Uterus (tissue), 3 donors: ENCODE measurements at regions not wholly inside any gene's neighbourhood (a gene's known extent, or its start where the extent isn't known, plus 50 kb on each side); places are given as distances from the start of the nearest gene placed in this dataset.

Experiments
- DNase-seq, 2 donors: peaks; one replicate each; pipeline ENCODE4 v3.0.0-alpha.2; 2019 to 2020
- H3K27ac ChIP-seq, 2 donors: fragments of 200-600 bp; sonication (generic); 1 replicate in 1 of 2; 2 replicates in 1 of 2; pipeline ENCODE4 v1.5.1; 2016 to 2018
- H3K27me3 ChIP-seq, 2 donors: fragments of 200-600 bp; sonication (generic); one replicate each; pipeline ENCODE4 v1.5.1; 2018 to 2019; ENCODE audit warnings: control low read depth in 1 of 2
- H3K36me3 ChIP-seq, 2 donors: fragments of 200-600 bp; sonication (generic); one replicate each; pipeline ENCODE4 v1.5.1; 2019; ENCODE audit warnings: control low read depth in 1 of 2
- H3K4me1 ChIP-seq, 2 donors: fragments of 200-600 bp; sonication (generic); one replicate each; pipeline ENCODE4 v1.5.1; 2018 to 2019; ENCODE audit warnings: control low read depth in 1 of 2
- H3K4me3 ChIP-seq, 2 donors: fragments of 200-600 bp; sonication (generic); 1 replicate in 1 of 2; 2 replicates in 1 of 2; pipeline ENCODE4 v1.5.1; 2018 to 2019; ENCODE audit warnings: mild to moderate bottlenecking in 1 of 2
- H3K9me3 ChIP-seq, 2 donors: fragments of 200-600 bp; sonication (generic); one replicate each; pipeline ENCODE4 v1.5.1; 2019; ENCODE audit warnings: control low read depth in 1 of 2
- CTCF ChIP-seq, 4 experiments: fragments of 200-600 bp in 2 of 4; fragments of 450-650 bp in 2 of 4; sonication (generic) in 2 of 4; IDR thresholded peaks; one replicate each; pipeline ENCODE4 v1.5.1; 2016 to 2019; ENCODE audit warnings: antibody characterized with exemption in 4 of 4, mild to moderate bottlenecking in 2 of 4, moderate library complexity in 1 of 4
- POLR2A ChIP-seq, 2 donors: fragments of 450-650 bp; IDR thresholded peaks; one replicate each; pipeline ENCODE4 v1.6.1; 2016; ENCODE audit warnings: antibody characterized with exemption in 2 of 2, mild to moderate bottlenecking in 1 of 2, moderate library complexity in 1 of 2
- intact Hi-C: fragments of 100-400 bp; cut with DNase I; formaldehyde crosslinking; loops from one replicate; pipeline ENCODE4 v1.15.1; 2023; ENCODE audit warnings: low total_unique reads
- donor health status: DM: yes; HTN: yes; CAD: no.

DNA sequence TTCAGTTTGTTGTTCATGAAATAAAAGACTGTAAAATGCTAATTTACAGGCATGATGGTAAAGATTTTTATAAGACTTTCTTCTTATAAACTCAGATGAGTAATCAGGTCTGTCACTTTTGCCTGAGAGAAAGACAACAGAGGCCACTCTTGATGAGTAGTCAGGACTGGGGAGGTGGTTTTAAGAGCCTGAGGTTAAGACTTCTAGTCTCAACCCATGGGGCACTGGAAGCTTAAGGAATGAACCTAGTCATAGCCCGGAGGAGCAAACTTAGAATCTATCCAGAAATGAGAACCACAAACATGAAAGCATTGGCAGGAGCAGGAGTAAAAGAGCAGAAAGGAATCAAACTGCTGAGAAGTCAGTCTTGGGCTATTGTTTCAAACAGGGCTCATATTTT, 846.3 kb upstream of the ARPP21 start:
- no peak for DNase-seq
- intact Hi-C loops, result no loop called here
- no peaks in the 10 kb centered on the region for H3K36me3 ChIP-seq

GRCh38 chr3:34807611-34808010, 831.7 kb upstream of the ARPP21 start:
- H3K4me3 ChIP-seq, result no peak overlapping the region
- H3K27ac ChIP-seq, result no peak overlapping the region
- H3K4me1 ChIP-seq, result no peaks in the 10 kb centered on the region
- no peaks in the 10 kb centered on the region for H3K9me3 ChIP-seq
- H3K27me3 ChIP-seq, result no peaks in the 10 kb centered on the region
- intact Hi-C loops, result no loop called here
- no peak for DNase-seq
- TF ChIP-seq CTCF (IDR thresholded peaks at IDR 0.05) (no peak), POLR2A (IDR thresholded peaks at IDR 0.05) (no peak)
- no peaks in the 10 kb centered on the region for H3K36me3 ChIP-seq

More for the DNA sequence above, 846.3 kb upstream of the ARPP21 start:
- no peaks in the 10 kb centered on the region for H3K9me3 ChIP-seq
- no peaks in the 10 kb centered on the region for H3K4me1 ChIP-seq
- no peak overlapping the region for H3K4me3 ChIP-seq
- TF ChIP-seq POLR2A (IDR thresholded peaks at IDR 0.05) (no peak), CTCF (IDR thresholded peaks at IDR 0.05) (no peak)
- no peak overlapping the region for H3K27ac ChIP-seq
- H3K27me3 ChIP-seq, result no peaks in the 10 kb centered on the region

GRCh38 chr3:34808287-34808686, 831.0 kb upstream of the ARPP21 start:
- DNase-seq, result no peak
- Histone ChIP-seq H3K27me3 (no peaks in the 10 kb centered on the region), H3K4me1 (no peaks in the 10 kb centered on the region), H3K9me3 (no peaks in the 10 kb centered on the region), H3K36me3 (no peaks in the 10 kb centered on the region), H3K4me3 (no peak overlapping the region), H3K27ac (no peak overlapping the region)
- no peak for TF ChIP-seq POLR2A (IDR thresholded peaks at IDR 0.05)
- TF ChIP-seq CTCF (IDR thresholded peaks at IDR 0.05), result no peak
- intact Hi-C loops, result no loop called here

DNA sequence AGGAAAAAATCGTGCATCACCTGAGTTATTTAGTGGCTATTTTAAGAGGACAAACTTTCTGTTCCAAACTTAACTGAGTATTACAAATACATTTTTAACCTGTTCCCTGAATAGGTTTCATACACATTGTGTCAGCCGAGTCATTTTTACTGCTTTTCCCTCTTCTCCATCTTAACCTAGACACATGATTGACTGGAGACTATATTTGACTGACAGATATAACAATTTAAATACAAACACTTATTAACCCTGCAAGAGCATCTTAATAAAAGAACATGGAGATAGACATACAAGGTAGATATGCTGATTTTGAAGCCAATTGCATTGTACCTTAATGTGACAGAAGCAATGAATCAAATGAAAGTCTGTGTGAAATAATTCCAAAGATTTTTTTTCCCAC, 810.5 kb upstream of the ARPP21 start:
- DNase-seq, result no peak
- TF ChIP-seq POLR2A (IDR thresholded peaks at IDR 0.05), result no peak
- no peak for TF ChIP-seq CTCF (IDR thresholded peaks at IDR 0.05)
- intact Hi-C loops, result no loop called here
- H3K27ac ChIP-seq, result no peak overlapping the region
- H3K4me1 ChIP-seq, result no peaks in the 10 kb centered on the region
- H3K27me3 ChIP-seq, result no peaks in the 10 kb centered on the region
- H3K9me3 ChIP-seq, result no peaks in the 10 kb centered on the region
- H3K36me3 ChIP-seq, result no peaks in the 10 kb centered on the region
- no peak overlapping the region for H3K4me3 ChIP-seq

GRCh38 chr3:34832865-34833508, 806.3 kb upstream of the ARPP21 start:
- Histone ChIP-seq H3K4me1 (no peaks in the 10 kb centered on the region), H3K27me3 (no peaks in the 10 kb centered on the region), H3K4me3 (no peak overlapping the region), H3K9me3 (no peaks in the 10 kb centered on the region), H3K36me3 (no peaks in the 10 kb centered on the region), H3K27ac (no peak overlapping the region)
- no peak for DNase-seq
- intact Hi-C loops, result no loop called here
- TF ChIP-seq CTCF (IDR thresholded peaks at IDR 0.05) (no peak), POLR2A (IDR thresholded peaks at IDR 0.05) (no peak)
